ENCODE measurements at regions not wholly inside any gene's neighbourhood (a gene's known extent, or its start where the extent isn't known, plus 50 kb on each side); places are given as distances from the start of the nearest gene placed in this dataset.

DNA sequence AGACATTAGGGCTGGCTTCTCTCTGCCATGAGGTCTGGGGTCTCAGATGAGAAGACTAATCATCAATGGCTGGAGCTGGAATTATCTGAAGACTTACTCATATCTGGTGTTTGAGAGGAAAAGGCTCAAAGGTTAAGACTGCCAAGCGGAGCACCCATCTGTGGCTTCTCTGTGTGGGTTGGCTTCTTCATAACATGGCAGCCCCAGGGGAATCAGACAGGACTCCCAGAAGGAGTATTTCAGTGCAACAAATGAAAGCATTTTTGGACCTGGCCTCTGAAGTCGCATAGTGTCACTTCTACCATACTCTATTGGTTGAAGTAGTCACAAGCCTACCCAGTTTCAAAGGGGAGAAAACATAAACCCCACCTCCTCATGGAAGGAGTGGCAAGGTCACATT lies 171.8 kb upstream of the KRR1 start:
- no peak for TF ChIP-seq CTCF (conservative IDR thresholded peaks at IDR 0.05; ENCODE audit: low read length)
- TF ChIP-seq EZH2phosphoT487 (IDR thresholded peaks at IDR 0.05; ENCODE audit: borderline replicate concordance) = no peak

Data from Loucy (cell line).